Kidney (tissue), 13 donors: ENCODE measurements at regions not wholly inside any gene's neighbourhood (a gene's known extent, or its start where the extent isn't known, plus 50 kb on each side); places are given as distances from the start of the nearest gene placed in this dataset.

ENCODE experiments used
- DNase-seq, 5 donors: peaks; one replicate each; pipeline ENCODE4 v3.0.0-alpha.2; 2013 to 2020
- FAIRE-seq: peaks from 2 replicates; lab custom pipeline; 2012; peaks lifted over from hg19 to GRCh38; lab: Jason Lieb, UNC
- H3K27ac ChIP-seq, 2 donors: one replicate each; pipeline ENCODE4 v1.7.0; 2013; ENCODE audit warnings: low read depth in 2 of 2, low read length in 2 of 2, inconsistent platforms in 1 of 2
- H3K27me3 ChIP-seq: one replicate; pipeline ENCODE4 v1.7.1; 2013; ENCODE audit warnings: low read length, inconsistent platforms; ENCODE audit not compliant: control insufficient read depth, insufficient read depth
- H3K36me3 ChIP-seq, 3 donors: one replicate each; pipeline versions ENCODE4 v1.7.0 to v1.7.1; 2013; ENCODE audit warnings: low read length in 3 of 3, control low read depth in 1 of 3, inconsistent platforms in 1 of 3; ENCODE audit not compliant: insufficient read depth in 3 of 3, control insufficient read depth in 2 of 3
- H3K4me1 ChIP-seq, 3 donors: one replicate each; pipeline versions ENCODE4 v1.7.0 to v1.7.1; 2013; ENCODE audit warnings: low read length in 3 of 3, inconsistent platforms in 1 of 3, low read depth in 1 of 3; ENCODE audit not compliant: control insufficient read depth in 2 of 3, insufficient read depth in 2 of 3
- H3K4me3 ChIP-seq, 3 donors: one replicate each; pipeline versions ENCODE4 v1.7.0 to v1.8.1; 2013; ENCODE audit warnings: low read length in 3 of 3, control low read depth in 1 of 3, inconsistent platforms in 1 of 3
- H3K9ac ChIP-seq, 3 donors: one replicate each; pipeline versions ENCODE4 v1.7.0 to v1.7.1; 2013; ENCODE audit warnings: low read length in 3 of 3, control low read depth in 1 of 3, inconsistent platforms in 1 of 3
- H3K9me3 ChIP-seq, 3 donors: one replicate each; pipeline versions ENCODE4 v1.7.0 to v1.7.1; 2013; ENCODE audit warnings: low read length in 3 of 3, control low read depth in 1 of 3, inconsistent platforms in 1 of 3; ENCODE audit not compliant: control insufficient read depth in 2 of 3, insufficient read depth in 1 of 3
- CTCF ChIP-seq: IDR thresholded peaks from 3 replicates; pipeline ENCODE4 v1.5.1; 2012; ENCODE audit warnings: mild to moderate bottlenecking, moderate library complexity, borderline replicate concordance; ENCODE audit not compliant: insufficient read depth; ENCODE audit errors: extremely low read depth
- intact Hi-C: fragments of 100-400 bp; cut with DNase I; formaldehyde crosslinking; loops from one replicate; pipeline ENCODE4 v1.11.1; 2022
- donor health status: control.
- donor health status: control.
- donor health status: control.
- donor health status: control.
- donor health status: control.
- donor health status: DM: yes; HTN: yes; CAD: no.
- donor health status: Normal renal cell carcinoma (clear cell type).

- DNase-seq (no peak), FAIRE-seq (no peak)
- Histone ChIP-seq H3K27me3 (no peaks in the 10 kb centered on the region), H3K27ac (no peak overlapping the region), H3K4me3 (no peak overlapping the region), H3K9ac (no peak overlapping the region), H3K36me3 (no peaks in the 10 kb centered on the region), H3K9me3 (no peaks in the 10 kb centered on the region), H3K4me1 (no peaks in the 10 kb centered on the region)
- intact Hi-C loops, result no loop called here
- no peak for TF ChIP-seq CTCF
These were observed 346.7 kb downstream of the IL20RB start for GRCh38 chr3:137304313-137305056.

- Histone ChIP-seq H3K9ac (no peak overlapping the region), H3K27me3 (no peaks in the 10 kb centered on the region), H3K27ac (no peak overlapping the region), H3K4me1 (no peaks in the 10 kb centered on the region), H3K9me3 (no peaks in the 10 kb centered on the region), H3K36me3 (no peaks in the 10 kb centered on the region), H3K4me3 (no peak overlapping the region)
- intact Hi-C loops, result no loop called here
- DNase-seq, result no peak
- no peak for TF ChIP-seq CTCF
- FAIRE-seq, result no peak
These were observed 366.3 kb downstream of the IL20RB start for GRCh38 chr3:137324114-137324513.

DNA sequence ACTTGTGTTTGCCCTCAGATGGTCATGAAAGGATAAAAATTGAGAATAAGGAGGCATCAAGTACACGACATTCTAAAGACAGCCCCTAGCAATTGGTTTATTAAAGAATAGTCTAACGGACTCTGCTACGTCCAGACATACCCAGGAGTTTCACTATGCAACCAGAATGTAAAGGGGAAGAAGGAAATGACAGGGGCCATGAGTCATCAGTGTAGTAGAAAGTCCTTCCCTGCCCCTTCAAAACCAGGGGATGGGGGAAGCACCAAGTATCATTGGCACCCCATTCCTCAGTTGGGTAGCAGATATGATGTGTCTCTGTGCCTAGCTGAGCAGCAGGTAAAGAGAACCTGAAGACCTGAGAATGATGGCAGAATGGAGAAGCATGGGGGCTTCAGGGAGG is 367.4 kb downstream of the IL20RB start:
- intact Hi-C loops, result no loop called here
- Histone ChIP-seq H3K27ac (no peak overlapping the region), H3K9me3 (no peaks in the 10 kb centered on the region), H3K36me3 (no peaks in the 10 kb centered on the region), H3K9ac (no peak overlapping the region), H3K4me3 (no peak overlapping the region), H3K4me1 (no peaks in the 10 kb centered on the region), H3K27me3 (no peaks in the 10 kb centered on the region)
- TF ChIP-seq CTCF, result no peak
- DNase-seq (no peak), FAIRE-seq (no peak)

GRCh38 chr3:137325934-137326333 is 368.2 kb downstream of the IL20RB start:
- Histone ChIP-seq H3K9ac (no peak overlapping the region), H3K4me1 (no peaks in the 10 kb centered on the region), H3K27ac (no peak overlapping the region), H3K27me3 (no peaks in the 10 kb centered on the region), H3K36me3 (no peaks in the 10 kb centered on the region), H3K9me3 (no peaks in the 10 kb centered on the region), H3K4me3 (no peak overlapping the region)
- TF ChIP-seq CTCF, result no peak
- FAIRE-seq (no peak), DNase-seq (no peak)
- intact Hi-C loops, result no loop called here
